22Rv1 (cell line): ENCODE measurements at regions not wholly inside any gene's neighbourhood (a gene's known extent, or its start where the extent isn't known, plus 50 kb on each side); places are given as distances from the start of the nearest gene placed in this dataset.

ENCODE experiments used
- H3K27ac ChIP-seq: fragments of 450-650 bp; 2 replicates; pipeline ENCODE4 v1.5.1; 2017
- ZFX ChIP-seq: fragments of 450-650 bp; IDR thresholded peaks from 2 replicates; pipeline ENCODE4 v1.6.1; 2017; ENCODE audit warnings: antibody characterized with exemption, borderline replicate concordance
- TF ChIP-seq, protein P1 (sequence below): fragments of 450-650 bp; IDR thresholded peaks from 2 replicates; pipeline ENCODE4 v1.5.1; 2017; ENCODE audit warnings: mild to moderate bottlenecking

DNA sequence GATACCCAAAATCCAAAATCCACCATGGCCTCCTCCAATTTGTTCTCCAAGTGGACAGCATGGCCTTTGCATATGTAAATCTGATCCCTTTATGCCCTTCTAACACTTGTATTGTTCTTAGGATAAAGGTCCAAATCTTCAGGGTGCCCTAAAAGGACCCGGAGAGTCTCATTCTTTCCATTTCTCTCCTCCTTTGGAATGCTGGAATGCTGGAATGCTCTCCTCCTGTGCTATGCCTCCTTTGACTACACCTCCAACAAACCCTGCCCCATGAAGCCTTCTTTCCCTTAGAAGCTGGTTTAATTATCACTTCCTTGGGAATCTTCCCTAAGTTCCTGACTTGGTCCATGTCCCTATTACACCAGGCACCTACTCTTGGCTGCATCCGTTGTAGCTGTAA is 484.8 kb upstream of the RUNX1 start:
- TF ChIP-seq, protein P1, sequence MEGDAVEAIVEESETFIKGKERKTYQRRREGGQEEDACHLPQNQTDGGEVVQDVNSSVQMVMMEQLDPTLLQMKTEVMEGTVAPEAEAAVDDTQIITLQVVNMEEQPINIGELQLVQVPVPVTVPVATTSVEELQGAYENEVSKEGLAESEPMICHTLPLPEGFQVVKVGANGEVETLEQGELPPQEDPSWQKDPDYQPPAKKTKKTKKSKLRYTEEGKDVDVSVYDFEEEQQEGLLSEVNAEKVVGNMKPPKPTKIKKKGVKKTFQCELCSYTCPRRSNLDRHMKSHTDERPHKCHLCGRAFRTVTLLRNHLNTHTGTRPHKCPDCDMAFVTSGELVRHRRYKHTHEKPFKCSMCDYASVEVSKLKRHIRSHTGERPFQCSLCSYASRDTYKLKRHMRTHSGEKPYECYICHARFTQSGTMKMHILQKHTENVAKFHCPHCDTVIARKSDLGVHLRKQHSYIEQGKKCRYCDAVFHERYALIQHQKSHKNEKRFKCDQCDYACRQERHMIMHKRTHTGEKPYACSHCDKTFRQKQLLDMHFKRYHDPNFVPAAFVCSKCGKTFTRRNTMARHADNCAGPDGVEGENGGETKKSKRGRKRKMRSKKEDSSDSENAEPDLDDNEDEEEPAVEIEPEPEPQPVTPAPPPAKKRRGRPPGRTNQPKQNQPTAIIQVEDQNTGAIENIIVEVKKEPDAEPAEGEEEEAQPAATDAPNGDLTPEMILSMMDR: no peak
- TF ChIP-seq ZFX: no peak
- H3K27ac ChIP-seq: no peak overlapping the region

DNA sequence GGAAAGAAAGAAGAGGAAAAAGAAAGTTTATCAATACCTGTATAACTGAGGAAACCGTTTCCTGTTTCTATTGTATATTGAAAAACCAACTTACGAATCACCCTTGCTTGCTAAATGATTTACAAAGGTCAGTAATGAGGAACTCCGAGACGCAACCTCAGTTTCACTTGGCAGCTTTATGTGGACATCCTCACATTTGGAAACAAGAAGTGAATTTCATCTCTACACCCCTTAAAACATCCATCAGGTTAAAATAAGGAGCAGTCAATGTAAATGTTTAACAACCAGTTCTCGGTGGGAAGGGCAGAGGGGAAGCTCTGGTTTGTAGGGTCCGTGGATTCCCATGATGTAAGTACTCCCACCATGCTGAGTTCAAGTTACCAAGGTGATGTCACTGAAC is 481.7 kb upstream of the RUNX1 start:
- no peak overlapping the region for H3K27ac ChIP-seq
- no peak for TF ChIP-seq ZFX
- TF ChIP-seq, protein P1: no peak

DNA sequence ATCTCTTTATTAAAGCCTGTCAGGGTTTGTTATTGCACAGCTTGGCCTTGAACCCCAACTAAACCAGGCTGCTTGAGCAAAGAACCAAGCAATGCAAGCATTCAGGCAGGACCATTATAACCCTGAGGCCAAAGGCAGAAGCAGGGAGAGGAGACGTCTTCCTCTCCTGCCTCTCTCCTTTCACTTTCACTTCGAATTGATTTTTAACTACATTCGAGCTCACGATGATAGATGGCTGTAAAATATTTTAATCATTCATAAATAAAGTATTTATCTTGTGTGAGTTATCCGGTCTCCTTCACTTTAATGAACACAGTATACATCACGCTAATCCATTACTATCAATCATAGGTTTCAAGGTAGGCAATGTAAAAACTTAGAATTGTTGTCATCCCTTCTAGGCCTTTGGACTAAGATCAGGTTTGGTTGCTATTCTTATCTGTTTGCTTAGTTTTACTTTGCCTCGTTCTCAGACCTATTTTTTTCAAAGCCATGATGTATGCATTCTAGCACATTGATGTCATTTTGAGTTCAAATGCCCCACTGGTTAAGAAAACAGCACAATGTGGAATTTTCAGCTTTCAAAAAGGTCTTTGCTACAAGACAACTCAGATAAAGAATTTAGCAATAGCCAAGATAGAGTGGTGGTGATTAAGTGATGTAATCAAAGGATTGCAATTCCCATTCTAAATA is 480.2 kb upstream of the RUNX1 start:
- no peak overlapping the region for H3K27ac ChIP-seq
- TF ChIP-seq, protein P1: no peak
- no peak for TF ChIP-seq ZFX

DNA sequence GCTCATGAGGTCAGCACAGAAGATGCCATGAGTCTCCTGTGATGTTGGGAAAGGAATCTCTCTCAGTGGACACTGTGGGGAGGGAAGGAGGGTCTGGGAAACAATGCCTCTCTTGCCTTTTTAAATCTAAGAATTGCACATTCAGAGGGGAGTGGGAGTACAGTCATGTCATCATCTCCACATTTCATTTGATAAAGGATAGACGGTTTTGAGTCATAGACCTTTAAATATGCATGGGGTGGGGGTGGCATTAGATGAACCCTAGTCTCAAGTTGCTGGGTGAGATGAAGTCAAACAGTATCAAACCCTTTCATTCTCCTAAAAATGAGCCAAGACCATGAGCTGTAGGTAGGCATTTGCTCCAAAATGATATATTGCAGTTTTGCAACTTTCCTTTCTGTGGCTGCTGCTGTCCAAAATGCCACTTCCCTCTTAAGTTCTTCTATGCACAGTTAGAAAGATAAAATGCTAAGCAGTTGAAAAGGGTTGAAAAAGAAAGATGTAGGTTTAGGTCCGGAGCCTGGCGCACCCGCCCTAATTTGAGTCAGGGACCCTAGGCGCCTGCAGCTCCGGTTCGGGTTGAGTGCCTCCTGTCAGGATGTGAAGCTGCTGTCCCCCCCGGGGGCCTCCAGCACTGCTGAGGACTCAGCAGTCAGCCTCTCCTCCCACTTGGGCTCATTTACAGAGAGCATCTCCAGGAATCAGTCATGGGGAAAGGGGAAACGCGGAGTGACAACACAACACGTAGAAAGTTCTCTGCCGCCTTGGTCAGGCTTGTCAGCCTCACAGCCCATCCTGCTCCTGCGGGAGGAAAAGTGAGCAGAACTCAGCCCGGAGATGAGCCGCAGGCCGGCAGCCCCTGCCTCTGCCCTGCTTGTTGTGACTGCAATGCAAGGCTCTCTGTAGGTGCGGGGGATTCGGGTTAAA is 479.3 kb upstream of the RUNX1 start:
- TF ChIP-seq, protein P1: no peak
- TF ChIP-seq ZFX: no peak
- no peak overlapping the region for H3K27ac ChIP-seq

DNA sequence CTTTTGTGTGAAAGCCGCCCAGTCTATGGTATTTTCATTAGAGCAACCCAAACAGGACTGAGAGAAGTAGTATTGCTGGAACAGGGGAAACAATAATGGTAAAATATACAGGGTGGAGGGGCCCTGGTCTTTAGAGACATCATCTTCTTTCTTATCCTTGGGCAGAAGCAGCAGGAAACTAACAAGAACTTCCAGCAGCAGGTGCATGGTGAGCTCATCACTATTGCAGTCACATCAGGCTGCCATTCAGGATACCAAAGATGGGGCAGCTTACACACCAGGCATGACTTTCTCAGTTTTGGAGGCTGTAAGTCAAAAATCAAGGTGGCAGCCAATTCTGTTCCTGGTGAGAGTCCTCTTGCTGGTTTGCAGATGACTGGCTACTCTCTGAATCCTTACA is 478.3 kb upstream of the RUNX1 start:
- H3K27ac ChIP-seq: no peak overlapping the region
- TF ChIP-seq ZFX: no peak
- TF ChIP-seq, protein P1: no peak

DNA sequence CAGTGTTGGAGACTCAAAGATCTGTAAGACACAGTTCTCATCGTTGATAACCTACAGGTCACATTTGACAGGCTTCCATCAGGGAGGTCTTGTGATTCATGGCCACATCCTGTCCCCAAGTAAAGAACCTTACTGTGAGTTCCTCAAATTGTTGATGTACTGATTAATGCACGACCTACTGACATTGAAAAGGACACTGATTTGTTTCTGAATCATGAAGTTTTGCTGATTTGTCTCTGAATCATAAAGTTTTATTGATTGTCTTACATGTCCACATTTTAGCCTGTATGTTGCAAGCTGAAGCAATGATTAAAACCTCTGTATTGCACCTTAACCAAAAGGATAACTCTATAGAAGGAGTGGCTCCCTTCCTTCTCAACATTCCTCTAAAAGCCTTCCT is 476.3 kb upstream of the RUNX1 start:
- TF ChIP-seq ZFX: no peak
- H3K27ac ChIP-seq: no peak overlapping the region

DNA sequence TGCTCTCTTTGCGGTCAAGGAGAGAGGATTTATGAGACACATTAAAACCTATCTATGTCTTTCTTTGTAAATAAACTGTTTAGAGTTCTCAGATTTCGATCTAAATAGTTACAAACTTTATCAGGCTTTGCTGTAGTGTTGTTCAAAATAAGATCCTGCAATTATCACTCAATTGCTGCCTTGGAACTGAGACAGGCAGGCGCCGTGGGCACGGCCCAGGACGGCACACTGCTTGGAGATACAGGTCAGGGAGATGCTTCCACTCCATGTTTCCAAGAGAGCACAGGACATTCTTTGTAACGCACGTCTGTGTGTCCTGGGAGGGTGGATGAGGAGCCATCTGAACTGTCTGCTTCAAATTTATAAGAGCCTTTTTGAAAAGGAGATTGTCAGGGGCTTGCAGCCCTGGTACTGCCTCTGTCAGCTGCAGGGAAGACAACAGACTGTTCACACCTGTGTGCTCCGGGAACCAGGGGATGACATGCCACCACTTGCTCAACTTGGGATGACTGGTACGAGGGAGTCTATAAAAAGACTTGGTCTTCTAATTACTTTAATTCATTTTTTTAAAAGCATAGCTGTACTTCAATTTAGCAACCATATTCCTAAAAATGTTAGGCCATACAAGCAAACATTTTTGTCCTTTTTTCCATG is 472.9 kb upstream of the RUNX1 start:
- no peak overlapping the region for H3K27ac ChIP-seq
- TF ChIP-seq, protein P1: no peak
